ENCODE measurements at regions not wholly inside any gene's neighbourhood (a gene's known extent, or its start where the extent isn't known, plus 50 kb on each side); places are given as distances from the start of the nearest gene placed in this dataset.

DNA sequence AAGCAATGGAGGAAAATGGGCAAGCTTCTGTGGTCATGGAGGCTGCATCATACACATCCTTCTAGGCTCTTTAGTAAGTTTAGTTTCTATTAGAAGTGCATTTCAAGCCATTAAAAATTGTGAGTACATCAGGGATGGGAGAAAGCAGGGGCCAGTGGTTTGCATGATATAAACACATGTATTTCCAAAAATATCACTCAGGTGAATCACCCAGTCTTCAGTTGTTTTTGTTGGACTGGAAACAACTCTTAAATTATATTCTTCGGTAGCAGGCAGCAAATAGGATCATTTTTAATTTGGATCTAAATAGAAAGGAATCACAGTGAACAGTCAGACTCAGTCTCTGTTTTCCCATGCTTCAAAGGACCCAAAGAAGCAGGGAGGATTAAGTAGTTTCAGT is 657.9 kb downstream of the TLR4 start:
- H4K20me1 ChIP-seq (ENCODE audit: control insufficient read depth, extremely low read depth, insufficient read depth, low read length): no peaks in the 10 kb centered on the region
- H3K27ac ChIP-seq (ENCODE audit: insufficient read depth, low read length): no peak overlapping the region
- H3K27me3 ChIP-seq (ENCODE audit: control insufficient read depth, insufficient read depth, low read length): no peaks in the 10 kb centered on the region
- H3K79me2 ChIP-seq (ENCODE audit: control insufficient read depth, insufficient read depth, low read length): no peaks in the 10 kb centered on the region
- H3K9ac ChIP-seq (ENCODE audit: insufficient read depth, low read length): no peak overlapping the region
- no peak overlapping the region for H3K4me2 ChIP-seq (ENCODE audit: extremely low read depth, insufficient read depth, low read length)
- no peaks in the 10 kb centered on the region for H3K9me3 ChIP-seq (ENCODE audit: control insufficient read depth, insufficient read depth, low read depth, low read length)
- H3K4me1 ChIP-seq (ENCODE audit: control insufficient read depth, extremely low read depth, insufficient read depth, low read length): no peaks in the 10 kb centered on the region
- peak in 1 of 2 donors; percentile 79 for DNase-seq (ENCODE audit: low read depth in 2 of 2)
- no peaks in the 10 kb centered on the region for H3K36me3 ChIP-seq (ENCODE audit: control insufficient read depth, insufficient read depth, low read length)
- no peak overlapping the region for H2AFZ ChIP-seq (ENCODE audit: low read length)
- H3K4me3 ChIP-seq (replicated peaks in 1 of 4; ENCODE audit: control extremely low read depth in 1 of 4, insufficient read depth in 1 of 4, low read depth in 3 of 4, low read length in 4 of 4): no peak overlapping the region
- TF ChIP-seq, protein P1, sequence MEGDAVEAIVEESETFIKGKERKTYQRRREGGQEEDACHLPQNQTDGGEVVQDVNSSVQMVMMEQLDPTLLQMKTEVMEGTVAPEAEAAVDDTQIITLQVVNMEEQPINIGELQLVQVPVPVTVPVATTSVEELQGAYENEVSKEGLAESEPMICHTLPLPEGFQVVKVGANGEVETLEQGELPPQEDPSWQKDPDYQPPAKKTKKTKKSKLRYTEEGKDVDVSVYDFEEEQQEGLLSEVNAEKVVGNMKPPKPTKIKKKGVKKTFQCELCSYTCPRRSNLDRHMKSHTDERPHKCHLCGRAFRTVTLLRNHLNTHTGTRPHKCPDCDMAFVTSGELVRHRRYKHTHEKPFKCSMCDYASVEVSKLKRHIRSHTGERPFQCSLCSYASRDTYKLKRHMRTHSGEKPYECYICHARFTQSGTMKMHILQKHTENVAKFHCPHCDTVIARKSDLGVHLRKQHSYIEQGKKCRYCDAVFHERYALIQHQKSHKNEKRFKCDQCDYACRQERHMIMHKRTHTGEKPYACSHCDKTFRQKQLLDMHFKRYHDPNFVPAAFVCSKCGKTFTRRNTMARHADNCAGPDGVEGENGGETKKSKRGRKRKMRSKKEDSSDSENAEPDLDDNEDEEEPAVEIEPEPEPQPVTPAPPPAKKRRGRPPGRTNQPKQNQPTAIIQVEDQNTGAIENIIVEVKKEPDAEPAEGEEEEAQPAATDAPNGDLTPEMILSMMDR (conservative IDR thresholded peaks at IDR 0.05 in 1 of 2, IDR thresholded peaks at IDR 0.05 in 1 of 2; ENCODE audit: low read depth in 1 of 2, low read length in 2 of 2): no peak
- no peak for TF ChIP-seq EZH2 (IDR thresholded peaks at IDR 0.05; ENCODE audit: low read length, missing control alignments)

DNA sequence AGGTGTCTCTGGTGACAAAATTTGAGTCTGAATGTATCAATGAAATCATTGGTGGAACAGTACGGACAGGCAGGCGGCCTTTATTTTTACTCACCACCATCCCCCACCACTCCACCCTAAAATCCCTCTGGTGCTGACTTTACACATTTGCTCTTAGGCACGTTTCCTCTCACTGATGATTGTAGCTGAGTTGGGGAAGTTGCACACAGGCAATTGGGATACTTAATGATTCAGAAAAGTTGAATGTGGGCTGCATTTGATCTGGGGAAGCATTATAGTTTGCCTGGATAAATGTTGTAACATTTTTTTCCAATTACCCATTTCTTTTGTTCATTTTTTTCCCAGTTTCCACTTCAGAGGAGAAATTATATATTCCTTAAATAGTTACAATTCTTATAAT is 658.4 kb downstream of the TLR4 start:
- Histone ChIP-seq H3K27ac (ENCODE audit: insufficient read depth, low read length) (no peak overlapping the region), H2AFZ (ENCODE audit: low read length) (no peak overlapping the region), H4K20me1 (ENCODE audit: control insufficient read depth, extremely low read depth, insufficient read depth, low read length) (no peaks in the 10 kb centered on the region), H3K9ac (ENCODE audit: insufficient read depth, low read length) (no peak overlapping the region), H3K36me3 (ENCODE audit: control insufficient read depth, insufficient read depth, low read length) (no peaks in the 10 kb centered on the region), H3K27me3 (ENCODE audit: control insufficient read depth, insufficient read depth, low read length) (no peaks in the 10 kb centered on the region), H3K4me1 (ENCODE audit: control insufficient read depth, extremely low read depth, insufficient read depth, low read length) (no peaks in the 10 kb centered on the region), H3K4me3 (replicated peaks in 1 of 4; ENCODE audit: control extremely low read depth in 1 of 4, insufficient read depth in 1 of 4, low read depth in 3 of 4, low read length in 4 of 4) (no peak overlapping the region), H3K9me3 (ENCODE audit: control insufficient read depth, insufficient read depth, low read depth, low read length) (no peaks in the 10 kb centered on the region), H3K4me2 (ENCODE audit: extremely low read depth, insufficient read depth, low read length) (no peak overlapping the region), H3K79me2 (ENCODE audit: control insufficient read depth, insufficient read depth, low read length) (no peaks in the 10 kb centered on the region)
- DNase-seq (ENCODE audit: low read depth in 2 of 2): peak in 1 of 2 donors; percentile 66
- TF ChIP-seq, protein P1 (conservative IDR thresholded peaks at IDR 0.05 in 1 of 2, IDR thresholded peaks at IDR 0.05 in 1 of 2; ENCODE audit: low read depth in 1 of 2, low read length in 2 of 2): no peak
- no peak for TF ChIP-seq EZH2 (IDR thresholded peaks at IDR 0.05; ENCODE audit: low read length, missing control alignments)

DNA sequence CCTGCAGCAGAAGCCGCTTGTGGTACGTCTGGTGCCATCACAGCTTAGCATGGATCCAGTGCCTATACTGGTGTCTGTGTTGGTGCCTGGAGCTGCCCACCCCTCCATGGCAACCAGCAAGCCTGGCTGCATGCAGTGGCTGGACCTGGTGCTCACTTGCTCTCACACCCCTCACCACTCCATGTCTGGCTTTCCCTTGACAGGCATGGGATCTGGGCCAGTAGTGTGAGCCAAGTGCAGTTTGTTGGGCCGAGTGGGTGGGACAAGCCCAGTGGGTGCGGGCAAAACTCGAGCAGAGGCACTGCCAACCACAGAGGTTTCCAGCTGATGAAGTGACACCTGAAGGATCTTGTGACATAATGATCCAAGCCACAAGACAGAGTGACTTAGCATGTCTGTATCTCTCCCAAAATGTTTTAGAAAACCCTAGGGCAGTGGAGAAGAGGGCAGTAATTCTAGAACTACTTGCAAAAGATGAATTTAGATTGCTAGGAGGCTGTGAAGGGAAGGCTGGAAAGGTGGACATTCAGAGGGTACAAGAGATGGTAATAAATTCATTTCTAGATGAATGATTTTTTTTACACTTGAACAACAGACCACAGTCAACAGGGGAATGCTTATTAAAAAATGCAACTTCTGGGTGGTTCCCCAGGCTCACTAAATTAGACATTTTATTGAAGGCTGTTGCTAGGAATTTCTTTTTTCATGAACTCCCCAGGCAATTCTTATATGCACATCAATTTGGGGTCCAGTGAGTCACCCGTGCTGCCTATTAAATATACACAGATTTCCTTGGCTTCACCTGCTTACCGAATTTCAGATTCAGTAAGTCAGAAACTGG is 660.3 kb downstream of the TLR4 start:
- Histone ChIP-seq H3K4me1 (ENCODE audit: control insufficient read depth, extremely low read depth, insufficient read depth, low read length) (no peaks in the 10 kb centered on the region), H3K27ac (ENCODE audit: insufficient read depth, low read length) (no peak overlapping the region), H3K4me3 (replicated peaks in 1 of 4; ENCODE audit: control extremely low read depth in 1 of 4, insufficient read depth in 1 of 4, low read depth in 3 of 4, low read length in 4 of 4) (no peak overlapping the region), H3K27me3 (ENCODE audit: control insufficient read depth, insufficient read depth, low read length) (no peaks in the 10 kb centered on the region), H4K20me1 (ENCODE audit: control insufficient read depth, extremely low read depth, insufficient read depth, low read length) (no peaks in the 10 kb centered on the region), H2AFZ (ENCODE audit: low read length) (no peak overlapping the region), H3K9me3 (ENCODE audit: control insufficient read depth, insufficient read depth, low read depth, low read length) (no peaks in the 10 kb centered on the region), H3K79me2 (ENCODE audit: control insufficient read depth, insufficient read depth, low read length) (no peaks in the 10 kb centered on the region), H3K4me2 (ENCODE audit: extremely low read depth, insufficient read depth, low read length) (no peak overlapping the region), H3K36me3 (ENCODE audit: control insufficient read depth, insufficient read depth, low read length) (no peaks in the 10 kb centered on the region), H3K9ac (ENCODE audit: insufficient read depth, low read length) (no peak overlapping the region)
- DNase-seq (ENCODE audit: low read depth in 2 of 2): no peak
- TF ChIP-seq EZH2 (IDR thresholded peaks at IDR 0.05; ENCODE audit: low read length, missing control alignments): no peak
- TF ChIP-seq, protein P1 (conservative IDR thresholded peaks at IDR 0.05 in 1 of 2, IDR thresholded peaks at IDR 0.05 in 1 of 2; ENCODE audit: low read depth in 1 of 2, low read length in 2 of 2): no peak
